Colonic mucosa (tissue), 4 donors: ENCODE measurements at regions not wholly inside any gene's neighbourhood (a gene's known extent, or its start where the extent isn't known, plus 50 kb on each side); places are given as distances from the start of the nearest gene placed in this dataset.

ENCODE experiments used
- DNase-seq: peaks from one replicate; pipeline ENCODE4 v3.0.0-alpha.2; 2020
- H3K27ac ChIP-seq: fragments of 200-600 bp; one replicate; pipeline ENCODE4 v1.8.0; 2021
- H3K27me3 ChIP-seq: fragments of 200-600 bp; one replicate; pipeline ENCODE4 v1.8.0; 2021
- H3K36me3 ChIP-seq: fragments of 200-600 bp; one replicate; pipeline ENCODE4 v1.8.0; 2021
- H3K4me1 ChIP-seq: fragments of 200-600 bp; one replicate; pipeline ENCODE4 v1.8.0; 2021; ENCODE audit warnings: mild to moderate bottlenecking
- H3K4me3 ChIP-seq: fragments of 200-600 bp; one replicate; pipeline ENCODE4 v1.8.0; 2021
- H3K9ac ChIP-seq, 2 donors: one replicate each; pipeline ENCODE4 v1.7.0; 2013; ENCODE audit warnings: control low read depth in 2 of 2, low read depth in 2 of 2, low read length in 2 of 2
- H3K9me3 ChIP-seq: fragments of 200-600 bp; one replicate; pipeline ENCODE4 v1.8.0; 2021
- intact Hi-C: fragments of 100-400 bp; cut with DNase I; formaldehyde crosslinking; loops from one replicate; pipeline ENCODE4 v1.14.1; 2022
- TF ChIP-seq, protein P1 (sequence below): fragments of 200-600 bp; IDR thresholded peaks from one replicate; pipeline ENCODE4 v1.8.0; 2022; ENCODE audit warnings: antibody characterized with exemption, mild to moderate bottlenecking
- donor health status: healthy.
- donor health status: DM: no; HTN: no; CAD: no.
- donor health status: DM: no; HTN: no; CAD: no.

- intact Hi-C loops, result no loop called here
- no peak overlapping the region for H3K9ac ChIP-seq
- no peaks in the 10 kb centered on the region for H3K27me3 ChIP-seq
- TF ChIP-seq, protein P1, sequence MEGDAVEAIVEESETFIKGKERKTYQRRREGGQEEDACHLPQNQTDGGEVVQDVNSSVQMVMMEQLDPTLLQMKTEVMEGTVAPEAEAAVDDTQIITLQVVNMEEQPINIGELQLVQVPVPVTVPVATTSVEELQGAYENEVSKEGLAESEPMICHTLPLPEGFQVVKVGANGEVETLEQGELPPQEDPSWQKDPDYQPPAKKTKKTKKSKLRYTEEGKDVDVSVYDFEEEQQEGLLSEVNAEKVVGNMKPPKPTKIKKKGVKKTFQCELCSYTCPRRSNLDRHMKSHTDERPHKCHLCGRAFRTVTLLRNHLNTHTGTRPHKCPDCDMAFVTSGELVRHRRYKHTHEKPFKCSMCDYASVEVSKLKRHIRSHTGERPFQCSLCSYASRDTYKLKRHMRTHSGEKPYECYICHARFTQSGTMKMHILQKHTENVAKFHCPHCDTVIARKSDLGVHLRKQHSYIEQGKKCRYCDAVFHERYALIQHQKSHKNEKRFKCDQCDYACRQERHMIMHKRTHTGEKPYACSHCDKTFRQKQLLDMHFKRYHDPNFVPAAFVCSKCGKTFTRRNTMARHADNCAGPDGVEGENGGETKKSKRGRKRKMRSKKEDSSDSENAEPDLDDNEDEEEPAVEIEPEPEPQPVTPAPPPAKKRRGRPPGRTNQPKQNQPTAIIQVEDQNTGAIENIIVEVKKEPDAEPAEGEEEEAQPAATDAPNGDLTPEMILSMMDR, result no peak
- H3K36me3 ChIP-seq, result no peaks in the 10 kb centered on the region
- no peak for DNase-seq
- H3K9me3 ChIP-seq, result no peaks in the 10 kb centered on the region
- H3K4me3 ChIP-seq, result no peak overlapping the region
- H3K4me1 ChIP-seq, result no peaks in the 10 kb centered on the region
- H3K27ac ChIP-seq, result no peak overlapping the region
These were observed 1234.6 kb downstream of the FAM133A start for GRCh38 chrX:94908648-94909047.

DNA sequence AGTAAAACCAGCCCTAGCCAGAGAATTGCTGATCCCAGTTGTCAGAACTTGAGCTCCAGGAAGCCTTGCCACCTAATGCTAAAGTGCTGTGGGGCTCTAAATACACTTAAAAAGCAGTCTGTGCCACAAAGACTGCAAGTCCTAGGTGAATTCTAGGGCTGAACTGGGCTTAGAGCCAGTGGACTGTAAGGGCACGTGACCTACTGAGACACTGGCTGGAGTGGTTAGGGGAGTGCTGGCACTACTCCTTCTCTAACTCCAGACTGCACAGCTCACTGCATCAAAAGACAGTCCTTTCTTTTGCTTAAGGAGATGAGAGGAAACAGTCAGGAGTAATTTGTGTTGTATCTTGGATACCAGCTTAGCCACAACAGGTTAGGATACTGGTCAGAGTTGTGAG, 1240.2 kb downstream of the FAM133A start:
- DNase-seq, result no peak
- Histone ChIP-seq H3K27me3 (no peaks in the 10 kb centered on the region), H3K4me3 (no peak overlapping the region), H3K9ac (no peak overlapping the region), H3K27ac (no peak overlapping the region), H3K9me3 (no peaks in the 10 kb centered on the region), H3K4me1 (no peaks in the 10 kb centered on the region), H3K36me3 (no peaks in the 10 kb centered on the region)
- TF ChIP-seq, protein P1, result no peak
- intact Hi-C loops, result no loop called here

DNA sequence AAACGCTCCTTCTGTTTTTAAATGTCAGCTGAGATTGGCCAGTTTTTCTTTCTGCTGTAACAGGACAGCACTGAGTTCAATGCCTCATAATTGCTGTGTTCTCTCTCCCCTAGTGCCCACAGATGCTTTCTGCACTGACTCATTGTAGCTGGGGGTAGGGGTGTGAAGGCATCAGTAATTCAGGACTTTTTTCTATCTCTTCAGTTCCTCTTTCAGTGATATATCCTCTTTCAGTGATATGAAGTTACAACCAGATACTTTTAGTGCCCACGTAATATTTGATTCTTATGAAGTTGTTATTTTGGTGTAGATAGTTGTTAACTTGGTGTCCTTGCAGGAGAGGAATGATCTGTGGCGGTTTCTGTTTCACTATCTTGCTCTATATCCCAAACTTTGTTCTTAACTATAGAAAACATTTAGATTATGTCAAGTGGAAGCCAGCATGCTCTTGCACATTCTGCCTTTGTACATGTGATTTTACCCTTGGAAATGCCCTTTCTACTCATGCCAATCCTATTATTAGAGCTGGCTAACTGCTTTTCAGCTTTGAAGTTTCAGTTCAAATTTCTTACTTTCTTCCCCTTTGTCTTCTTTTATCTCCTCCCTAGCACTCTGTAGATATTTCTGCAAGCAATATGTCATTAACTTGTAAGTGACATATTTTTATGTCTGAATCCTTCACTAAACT, 1258.4 kb downstream of the FAM133A start:
- Histone ChIP-seq H3K27me3 (no peaks in the 10 kb centered on the region), H3K36me3 (no peaks in the 10 kb centered on the region), H3K4me3 (no peak overlapping the region), H3K9me3 (no peaks in the 10 kb centered on the region), H3K4me1 (no peaks in the 10 kb centered on the region), H3K27ac (no peak overlapping the region), H3K9ac (no peak overlapping the region)
- intact Hi-C loops, result no loop called here
- TF ChIP-seq, protein P1, result no peak
- no peak for DNase-seq

DNA sequence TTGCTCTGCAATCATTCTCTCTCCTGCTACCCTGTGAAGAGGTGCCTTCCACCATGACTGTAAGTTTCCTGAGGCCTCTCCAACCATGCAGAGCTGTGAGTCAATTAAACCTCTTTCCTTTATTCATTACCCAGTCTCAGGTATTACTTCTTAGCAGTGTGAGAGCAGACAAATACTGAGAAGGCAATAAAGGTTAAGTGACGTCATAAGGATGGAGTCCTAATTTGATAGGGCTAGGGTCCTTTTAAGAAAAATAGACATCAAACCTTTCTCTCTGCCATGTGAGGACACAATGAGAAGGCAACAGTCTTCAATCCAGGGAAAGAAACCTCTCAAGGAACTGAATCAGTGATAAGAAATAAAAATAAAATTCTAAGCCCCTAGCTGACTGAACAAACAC, 1262.7 kb downstream of the FAM133A start:
- TF ChIP-seq, protein P1, result no peak
- H3K4me3 ChIP-seq, result no peak overlapping the region
- no peak for DNase-seq
- H3K36me3 ChIP-seq, result no peaks in the 10 kb centered on the region
- no peaks in the 10 kb centered on the region for H3K4me1 ChIP-seq
- intact Hi-C loops, result no loop called here
- no peaks in the 10 kb centered on the region for H3K27me3 ChIP-seq
- no peaks in the 10 kb centered on the region for H3K9me3 ChIP-seq
- no peak overlapping the region for H3K27ac ChIP-seq
- no peak overlapping the region for H3K9ac ChIP-seq

- Histone ChIP-seq H3K27me3 (no peaks in the 10 kb centered on the region), H3K4me1 (no peaks in the 10 kb centered on the region), H3K9me3 (no peaks in the 10 kb centered on the region), H3K4me3 (no peak overlapping the region), H3K27ac (no peak overlapping the region), H3K36me3 (no peaks in the 10 kb centered on the region), H3K9ac (no peak overlapping the region)
- TF ChIP-seq, protein P1, result no peak
- intact Hi-C loops, result no loop called here
- DNase-seq, result no peak
These were observed 1263.5 kb downstream of the FAM133A start for GRCh38 chrX:94937491-94937890.
